Loucy (cell line): ENCODE measurements at regions not wholly inside any gene's neighbourhood (a gene's known extent, or its start where the extent isn't known, plus 50 kb on each side); places are given as distances from the start of the nearest gene placed in this dataset.

Source experiments
- H2AFZ ChIP-seq: fragments of 200-600 bp; sonication (generic); 2 replicates; pipeline ENCODE4 v1.6.0; 2016; ENCODE audit warnings: antibody characterized with exemption, mild to moderate bottlenecking, low read length, moderate library complexity
- H3F3A ChIP-seq: fragments of 200-600 bp; 2 replicates; pipeline ENCODE4 v1.6.0; 2016; ENCODE audit warnings: antibody characterized with exemption, low read depth, mild to moderate bottlenecking
- H3K27me3 ChIP-seq: fragments of 200-600 bp; sonication (generic); 2 replicates; pipeline ENCODE4 v1.6.1; 2014; ENCODE audit warnings: low read length, mild to moderate bottlenecking; ENCODE audit not compliant: insufficient read depth, poor library complexity, severe bottlenecking
- H3K36me3 ChIP-seq: fragments of 200-600 bp; sonication (generic); 2 replicates; pipeline ENCODE4 v1.6.1; 2016; ENCODE audit warnings: low read length; ENCODE audit not compliant: insufficient read depth
- H3K4me1 ChIP-seq: fragments of 200-600 bp; sonication (generic); 2 replicates; pipeline ENCODE4 v1.5.1; 2014; ENCODE audit warnings: low read length, mild to moderate bottlenecking; ENCODE audit not compliant: insufficient read depth, poor library complexity, severe bottlenecking
- H3K4me2 ChIP-seq: fragments of 200-600 bp; sonication (generic); 2 replicates; pipeline ENCODE4 v1.6.0; 2014; ENCODE audit warnings: antibody characterized with exemption, low read length, low read depth, mild to moderate bottlenecking; ENCODE audit not compliant: poor library complexity, severe bottlenecking
- H3K4me3 ChIP-seq: fragments of 200-600 bp; sonication (generic); 2 replicates; pipeline ENCODE4 v1.5.1; 2014; ENCODE audit warnings: low read length, mild to moderate bottlenecking, mixed read lengths; ENCODE audit not compliant: poor library complexity, severe bottlenecking
- H3K79me2 ChIP-seq: fragments of 200-600 bp; sonication (generic); 2 replicates; pipeline ENCODE4 v1.6.1; 2014; ENCODE audit warnings: low read length; ENCODE audit not compliant: insufficient read depth
- H3K9ac ChIP-seq: fragments of 200-600 bp; sonication (generic); 2 replicates; pipeline ENCODE4 v1.6.0; 2014; ENCODE audit warnings: mild to moderate bottlenecking, low read depth, low read length, moderate library complexity; ENCODE audit not compliant: poor library complexity, severe bottlenecking
- H3K9me2 ChIP-seq: fragments of 200-600 bp; sonication (generic); replicated peaks from 2 replicates; pipeline ENCODE4 v1.6.1; 2016; ENCODE audit warnings: low read depth, low read length, mixed read lengths
- H3K9me3 ChIP-seq: fragments of 200-600 bp; sonication (generic); 2 replicates; pipeline ENCODE4 v1.6.1; 2014; ENCODE audit warnings: mild to moderate bottlenecking, antibody characterized with exemption, low read length, low read depth; ENCODE audit not compliant: insufficient read depth
- H4K20me1 ChIP-seq: fragments of 200-600 bp; sonication (generic); 2 replicates; pipeline ENCODE4 v1.6.0; 2014; ENCODE audit warnings: antibody characterized with exemption, low read length, mild to moderate bottlenecking; ENCODE audit not compliant: insufficient read depth, poor library complexity, severe bottlenecking
- EZH2phosphoT487 ChIP-seq: fragments of 200-600 bp; IDR thresholded peaks from 2 replicates; pipeline ENCODE4 v1.6.1; 2018; ENCODE audit warnings: antibody characterized with exemption, mild to moderate bottlenecking, moderate library complexity, borderline replicate concordance
- TF ChIP-seq, protein P1 (sequence below): fragments of 200-600 bp; sonication (generic); conservative IDR thresholded peaks from 2 replicates; pipeline ENCODE4 v1.5.1; 2014; ENCODE audit warnings: mild to moderate bottlenecking, antibody characterized with exemption, low read length

DNA sequence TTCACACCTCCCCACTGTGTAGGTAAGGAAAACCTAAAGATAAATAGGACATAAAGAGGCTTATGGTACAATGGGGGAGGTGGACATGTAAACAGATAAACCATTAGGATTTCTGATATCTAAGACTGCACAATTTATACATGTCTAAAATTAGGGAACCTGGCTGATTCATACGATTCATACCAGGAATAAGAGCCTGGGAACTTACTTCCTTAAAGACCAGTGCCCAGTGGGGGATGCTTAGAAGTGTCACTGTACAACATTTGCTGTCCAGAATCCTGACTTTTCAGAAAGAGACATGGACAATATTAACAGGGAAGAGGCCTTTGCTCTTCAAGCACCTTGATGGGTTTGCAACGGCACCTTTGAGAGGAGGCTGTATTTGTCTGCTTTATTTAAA, 116.8 kb upstream of the KIT start:
- no peaks in the 10 kb centered on the region for H3K9me2 ChIP-seq
- H3K27me3 ChIP-seq, result no peaks in the 10 kb centered on the region
- no peaks in the 10 kb centered on the region for H4K20me1 ChIP-seq
- H3K36me3 ChIP-seq, result no peaks in the 10 kb centered on the region
- no peaks in the 10 kb centered on the region for H3K9me3 ChIP-seq
- H3K79me2 ChIP-seq, result no peaks in the 10 kb centered on the region
- H3K4me3 ChIP-seq, result no peak overlapping the region
- TF ChIP-seq, protein P1, sequence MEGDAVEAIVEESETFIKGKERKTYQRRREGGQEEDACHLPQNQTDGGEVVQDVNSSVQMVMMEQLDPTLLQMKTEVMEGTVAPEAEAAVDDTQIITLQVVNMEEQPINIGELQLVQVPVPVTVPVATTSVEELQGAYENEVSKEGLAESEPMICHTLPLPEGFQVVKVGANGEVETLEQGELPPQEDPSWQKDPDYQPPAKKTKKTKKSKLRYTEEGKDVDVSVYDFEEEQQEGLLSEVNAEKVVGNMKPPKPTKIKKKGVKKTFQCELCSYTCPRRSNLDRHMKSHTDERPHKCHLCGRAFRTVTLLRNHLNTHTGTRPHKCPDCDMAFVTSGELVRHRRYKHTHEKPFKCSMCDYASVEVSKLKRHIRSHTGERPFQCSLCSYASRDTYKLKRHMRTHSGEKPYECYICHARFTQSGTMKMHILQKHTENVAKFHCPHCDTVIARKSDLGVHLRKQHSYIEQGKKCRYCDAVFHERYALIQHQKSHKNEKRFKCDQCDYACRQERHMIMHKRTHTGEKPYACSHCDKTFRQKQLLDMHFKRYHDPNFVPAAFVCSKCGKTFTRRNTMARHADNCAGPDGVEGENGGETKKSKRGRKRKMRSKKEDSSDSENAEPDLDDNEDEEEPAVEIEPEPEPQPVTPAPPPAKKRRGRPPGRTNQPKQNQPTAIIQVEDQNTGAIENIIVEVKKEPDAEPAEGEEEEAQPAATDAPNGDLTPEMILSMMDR, result no peak
- no peak for TF ChIP-seq EZH2phosphoT487
- H3K4me2 ChIP-seq, result no peak overlapping the region
- no peak overlapping the region for H3K9ac ChIP-seq
- no peak overlapping the region for H2AFZ ChIP-seq
- H3K4me1 ChIP-seq, result no peaks in the 10 kb centered on the region
- H3F3A ChIP-seq, result no peaks in the 10 kb centered on the region

- H2AFZ ChIP-seq, result no peak overlapping the region
- no peak overlapping the region for H3K4me3 ChIP-seq
- no peak overlapping the region for H3K9ac ChIP-seq
Observed at GRCh38 chr4:54541426-54542118, 116.2 kb upstream of the KIT start.

GRCh38 chr4:54542119-54542438, 115.7 kb upstream of the KIT start:
- Histone ChIP-seq H3K9me2 (no peaks in the 10 kb centered on the region), H3K27me3 (no peaks in the 10 kb centered on the region), H3K9me3 (no peaks in the 10 kb centered on the region), H3K4me1 (peaks cover under 1% of the 10 kb centered on the region), H4K20me1 (no peaks in the 10 kb centered on the region), H2AFZ (no peak overlapping the region), H3F3A (no peaks in the 10 kb centered on the region), H3K9ac (no peak overlapping the region), H3K4me3 (no peak overlapping the region), H3K36me3 (no peaks in the 10 kb centered on the region), H3K79me2 (no peaks in the 10 kb centered on the region), H3K4me2 (no peak overlapping the region)
- TF ChIP-seq, protein P1, result no peak
- TF ChIP-seq EZH2phosphoT487, result no peak

More at GRCh38 chr4:54541426-54542118, 116.2 kb upstream of the KIT start:
- no peak overlapping the region for H3K4me2 ChIP-seq
- TF ChIP-seq, protein P1, result no peak
- no peak for TF ChIP-seq EZH2phosphoT487
- no peaks in the 10 kb centered on the region for H3K9me2 ChIP-seq
- no peaks in the 10 kb centered on the region for H3F3A ChIP-seq
- H4K20me1 ChIP-seq, result no peaks in the 10 kb centered on the region
- no peaks in the 10 kb centered on the region for H3K27me3 ChIP-seq
- no peaks in the 10 kb centered on the region for H3K4me1 ChIP-seq
- no peaks in the 10 kb centered on the region for H3K36me3 ChIP-seq
- H3K79me2 ChIP-seq, result no peaks in the 10 kb centered on the region
- H3K9me3 ChIP-seq, result no peaks in the 10 kb centered on the region
